ENCODE measurements at regions not wholly inside any gene's neighbourhood (a gene's known extent, or its start where the extent isn't known, plus 50 kb on each side); places are given as distances from the start of the nearest gene placed in this dataset.

DNA sequence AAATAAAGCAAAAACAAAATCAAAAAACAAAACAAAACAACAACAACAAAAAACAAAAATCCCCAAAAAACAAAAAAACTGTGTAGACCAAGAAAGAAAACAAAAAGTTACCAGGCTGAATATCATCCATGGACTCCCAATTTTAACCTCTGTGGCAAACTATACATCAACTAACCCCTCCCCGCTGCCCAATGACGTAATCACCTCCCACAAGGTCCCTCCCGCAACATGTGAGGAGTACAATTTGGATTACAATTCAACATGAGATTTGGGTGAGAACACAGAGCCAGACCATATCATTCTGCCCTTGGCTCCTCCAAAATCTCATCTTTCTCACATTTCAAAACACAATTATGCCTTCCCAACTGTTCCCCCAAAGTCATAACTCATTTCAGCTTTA, 179.8 kb downstream of the DERA start:
- no peak overlapping the region for H3K4me3 Mint-ChIP-seq (ENCODE audit: low read depth)
- DNase-seq (ENCODE audit: low spot score, unreplicated experiment) = no peak
- H3K9me3 Mint-ChIP-seq (ENCODE audit: low read depth) = peaks cover 10% of the 10 kb centered on the region
- H3K27ac Mint-ChIP-seq = no peak overlapping the region
- H3K27me3 Mint-ChIP-seq = no peaks in the 10 kb centered on the region
- H3K4me1 Mint-ChIP-seq (ENCODE audit: low read depth) = no peaks in the 10 kb centered on the region
- TF ChIP-seq, protein P1, sequence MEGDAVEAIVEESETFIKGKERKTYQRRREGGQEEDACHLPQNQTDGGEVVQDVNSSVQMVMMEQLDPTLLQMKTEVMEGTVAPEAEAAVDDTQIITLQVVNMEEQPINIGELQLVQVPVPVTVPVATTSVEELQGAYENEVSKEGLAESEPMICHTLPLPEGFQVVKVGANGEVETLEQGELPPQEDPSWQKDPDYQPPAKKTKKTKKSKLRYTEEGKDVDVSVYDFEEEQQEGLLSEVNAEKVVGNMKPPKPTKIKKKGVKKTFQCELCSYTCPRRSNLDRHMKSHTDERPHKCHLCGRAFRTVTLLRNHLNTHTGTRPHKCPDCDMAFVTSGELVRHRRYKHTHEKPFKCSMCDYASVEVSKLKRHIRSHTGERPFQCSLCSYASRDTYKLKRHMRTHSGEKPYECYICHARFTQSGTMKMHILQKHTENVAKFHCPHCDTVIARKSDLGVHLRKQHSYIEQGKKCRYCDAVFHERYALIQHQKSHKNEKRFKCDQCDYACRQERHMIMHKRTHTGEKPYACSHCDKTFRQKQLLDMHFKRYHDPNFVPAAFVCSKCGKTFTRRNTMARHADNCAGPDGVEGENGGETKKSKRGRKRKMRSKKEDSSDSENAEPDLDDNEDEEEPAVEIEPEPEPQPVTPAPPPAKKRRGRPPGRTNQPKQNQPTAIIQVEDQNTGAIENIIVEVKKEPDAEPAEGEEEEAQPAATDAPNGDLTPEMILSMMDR (IDR thresholded peaks at IDR 0.05; ENCODE audit: unreplicated experiment) = no peak
- no peaks in the 10 kb centered on the region for H3K36me3 Mint-ChIP-seq (ENCODE audit: insufficient read depth)

DNA sequence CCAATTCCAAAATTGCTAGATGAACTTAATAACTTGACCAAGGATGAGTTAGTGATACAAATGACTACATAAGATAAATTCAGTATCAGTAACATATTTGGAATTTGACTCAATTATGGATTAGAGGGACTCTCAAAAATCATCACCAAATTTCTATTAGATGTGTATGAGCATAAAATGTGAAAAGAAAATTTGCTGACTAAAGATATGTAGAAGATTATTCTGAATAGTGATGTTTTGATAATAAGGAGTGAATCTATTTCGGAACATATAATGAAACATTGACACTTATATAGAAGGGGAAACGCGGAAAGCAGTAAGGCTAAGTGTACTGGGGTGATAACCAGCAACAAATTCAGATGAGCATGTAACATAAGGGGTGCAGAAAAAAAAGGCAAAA, 177.3 kb downstream of the DERA start:
- no peak overlapping the region for H3K27ac Mint-ChIP-seq
- TF ChIP-seq, protein P1 (IDR thresholded peaks at IDR 0.05; ENCODE audit: unreplicated experiment) = no peak
- peaks cover 10% of the 10 kb centered on the region for H3K9me3 Mint-ChIP-seq (ENCODE audit: low read depth)
- no peaks in the 10 kb centered on the region for H3K4me1 Mint-ChIP-seq (ENCODE audit: low read depth)
- H3K36me3 Mint-ChIP-seq (ENCODE audit: insufficient read depth) = no peaks in the 10 kb centered on the region
- H3K27me3 Mint-ChIP-seq = no peaks in the 10 kb centered on the region
- no peak overlapping the region for H3K4me3 Mint-ChIP-seq (ENCODE audit: low read depth)
- DNase-seq (ENCODE audit: low spot score, unreplicated experiment) = no peak
